HG03139 (cell line): ENCODE measurements at regions not wholly inside any gene's neighbourhood (a gene's known extent, or its start where the extent isn't known, plus 50 kb on each side); places are given as distances from the start of the nearest gene placed in this dataset.

Experiments used
- ATAC-seq: cut with Tn5 transposase; IDR thresholded peaks from one replicate; pipeline ENCODE4 v1.9.1; 2021; ENCODE audit not compliant: unreplicated experiment

GRCh38 chr2:128447538-128447995 is 128.9 kb upstream of the HS6ST1 start:
- ATAC-seq, result no peak

GRCh38 chr2:128448331-128449225 is 129.9 kb upstream of the HS6ST1 start:
- ATAC-seq, result no peak

DNA sequence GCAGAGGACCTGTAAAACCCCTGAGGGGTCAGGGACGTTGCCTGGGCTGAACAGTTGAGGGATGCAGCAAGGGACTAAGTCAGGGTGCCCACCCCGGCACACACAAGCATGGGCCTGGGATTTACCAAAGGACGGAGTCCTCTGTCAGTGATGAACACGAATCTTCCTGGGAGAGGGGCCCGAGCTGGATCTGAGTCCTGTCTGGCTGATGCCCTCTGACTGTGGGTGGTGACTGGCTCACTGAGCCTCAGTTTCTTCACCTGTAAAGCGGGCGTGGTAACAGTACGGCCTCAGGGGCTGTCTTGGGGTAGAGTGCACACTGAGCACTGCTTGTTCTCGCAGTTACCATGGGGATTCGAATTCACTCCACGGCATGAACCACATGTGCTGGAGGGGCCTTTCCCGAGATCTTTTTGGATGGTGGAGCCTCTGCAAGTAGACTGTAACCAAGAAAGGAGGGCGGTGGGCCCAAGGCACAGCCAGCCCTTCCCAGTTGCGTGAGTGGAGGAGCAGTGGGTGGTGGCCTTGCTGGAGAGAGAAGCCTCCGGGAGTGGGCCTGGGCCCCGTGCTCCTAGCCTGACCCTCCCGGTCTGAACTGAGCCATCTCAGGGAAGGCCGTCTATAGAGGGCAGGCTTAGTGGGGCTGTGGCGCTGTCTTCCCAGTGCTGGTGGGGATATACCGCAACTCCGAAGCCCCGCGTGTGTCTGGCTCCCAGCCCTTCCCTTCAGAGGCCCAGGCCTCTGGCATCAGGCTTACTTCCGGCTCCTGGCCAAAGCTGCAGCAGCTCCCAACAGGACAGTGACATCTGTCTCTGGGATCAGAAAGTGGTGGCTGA is 130.8 kb upstream of the HS6ST1 start:
- ATAC-seq, result no peak

DNA sequence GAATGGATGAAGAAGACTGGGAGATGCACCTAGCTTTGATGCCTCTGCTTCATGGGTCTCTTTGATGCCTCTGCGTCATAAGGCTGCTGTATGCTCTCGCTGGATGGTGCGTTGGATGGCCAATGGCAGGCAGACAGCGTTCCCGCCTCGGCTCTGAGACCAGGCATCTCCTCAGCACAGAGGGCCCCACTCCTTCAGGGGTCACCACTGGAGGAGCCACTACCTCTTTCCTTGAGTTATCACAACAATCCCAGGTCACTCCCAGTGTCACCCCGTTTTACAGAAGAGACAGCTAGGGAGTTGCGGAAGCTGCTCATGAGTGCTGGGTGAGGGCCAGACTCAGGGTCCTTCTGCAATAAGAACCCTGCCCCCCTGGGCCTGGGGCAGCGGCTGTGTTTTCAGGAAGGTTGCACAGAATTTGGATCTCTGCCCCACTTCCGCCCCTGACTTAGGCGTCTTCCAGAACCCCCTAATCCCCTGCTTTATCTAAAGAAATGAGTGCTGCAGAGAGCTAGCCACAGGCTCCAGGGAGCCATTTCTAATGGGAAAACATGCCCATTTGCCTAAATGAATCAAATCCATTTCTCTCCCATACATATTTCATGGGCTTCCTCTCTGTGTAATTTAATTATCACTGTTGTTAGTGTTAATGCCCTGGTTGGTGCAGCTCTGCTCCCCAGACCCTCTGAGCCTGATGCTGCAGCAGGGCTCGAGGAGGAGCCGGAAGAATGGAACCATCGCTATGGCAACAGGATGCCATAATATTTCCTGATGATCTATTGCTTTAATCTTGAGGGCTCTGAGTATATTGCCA is 131.8 kb upstream of the HS6ST1 start:
- no peak for ATAC-seq

GRCh38 chr2:128451084-128452023 is 132.7 kb upstream of the HS6ST1 start:
- ATAC-seq, result no peak

DNA sequence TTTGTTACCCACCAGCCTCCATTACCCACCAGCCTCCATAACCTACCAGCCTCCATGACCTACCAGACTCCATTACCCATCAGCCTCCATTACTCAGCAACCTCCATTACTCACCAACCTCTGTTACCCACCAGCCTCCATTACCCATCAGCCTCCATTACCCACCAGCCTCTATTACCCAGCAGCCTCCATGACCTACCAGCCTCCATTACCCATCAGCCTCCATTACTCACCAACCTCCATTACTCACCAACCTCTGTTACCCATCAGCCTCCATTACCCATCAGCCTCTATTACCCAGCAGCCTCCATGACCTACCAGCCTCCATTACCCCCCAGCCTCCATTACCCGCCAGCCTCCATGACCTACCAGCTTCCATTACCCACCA is 133.3 kb upstream of the HS6ST1 start:
- ATAC-seq, result no peak

DNA sequence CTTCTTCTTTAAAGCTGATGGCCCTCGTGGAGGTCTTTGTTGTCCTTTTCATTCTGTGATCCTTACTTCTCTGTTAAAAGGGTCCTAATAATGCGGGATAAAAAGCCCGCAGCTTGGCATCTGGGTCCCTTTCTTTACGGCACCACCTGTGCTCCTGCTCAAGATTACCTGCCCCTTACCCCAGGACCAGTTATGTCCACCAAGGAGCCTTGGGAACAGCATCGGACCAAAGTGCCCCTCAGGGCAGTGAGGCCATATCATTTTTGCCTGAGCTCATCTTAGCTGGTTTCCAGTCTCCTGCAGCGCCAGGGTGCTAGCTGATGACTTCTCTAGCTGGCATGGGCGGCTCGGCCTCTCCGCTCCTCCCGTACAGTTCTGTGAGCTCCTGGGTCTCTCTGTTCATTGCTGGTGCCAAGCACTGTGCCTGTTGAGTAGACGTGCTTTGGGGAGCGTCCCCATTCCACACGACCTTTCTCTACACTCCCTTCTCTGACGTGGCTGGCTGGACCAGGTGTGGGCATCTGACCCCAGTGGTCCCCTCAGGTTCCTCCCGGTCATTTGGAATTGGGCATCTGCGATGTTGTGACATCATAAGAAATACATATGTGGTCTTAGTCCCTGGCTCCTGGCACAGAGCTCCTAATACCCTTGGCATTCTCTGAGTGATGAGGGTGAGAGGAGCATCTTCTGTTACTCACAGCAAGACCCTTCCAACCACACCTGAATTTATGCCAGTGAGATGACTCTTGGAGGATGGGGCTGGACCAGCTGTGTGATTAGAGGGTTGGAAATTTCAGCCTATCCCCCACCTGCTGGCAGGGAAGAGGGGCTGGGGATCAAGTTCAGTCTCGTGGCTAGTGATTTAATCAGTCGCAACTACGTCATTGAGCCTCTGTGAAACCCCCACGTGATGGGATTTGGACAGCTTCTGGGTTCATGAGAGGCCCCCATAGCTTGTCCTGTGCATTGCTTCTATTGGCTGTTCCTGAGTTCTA is 134.2 kb upstream of the HS6ST1 start:
- no peak for ATAC-seq

- no peak for ATAC-seq
Observed at GRCh38 chr2:128454980-128455720, 136.5 kb upstream of the HS6ST1 start.

GRCh38 chr2:128455721-128456050 is 137.0 kb upstream of the HS6ST1 start:
- ATAC-seq, result no peak

GRCh38 chr2:128456281-128456680 is 137.6 kb upstream of the HS6ST1 start:
- ATAC-seq, result no peak

DNA sequence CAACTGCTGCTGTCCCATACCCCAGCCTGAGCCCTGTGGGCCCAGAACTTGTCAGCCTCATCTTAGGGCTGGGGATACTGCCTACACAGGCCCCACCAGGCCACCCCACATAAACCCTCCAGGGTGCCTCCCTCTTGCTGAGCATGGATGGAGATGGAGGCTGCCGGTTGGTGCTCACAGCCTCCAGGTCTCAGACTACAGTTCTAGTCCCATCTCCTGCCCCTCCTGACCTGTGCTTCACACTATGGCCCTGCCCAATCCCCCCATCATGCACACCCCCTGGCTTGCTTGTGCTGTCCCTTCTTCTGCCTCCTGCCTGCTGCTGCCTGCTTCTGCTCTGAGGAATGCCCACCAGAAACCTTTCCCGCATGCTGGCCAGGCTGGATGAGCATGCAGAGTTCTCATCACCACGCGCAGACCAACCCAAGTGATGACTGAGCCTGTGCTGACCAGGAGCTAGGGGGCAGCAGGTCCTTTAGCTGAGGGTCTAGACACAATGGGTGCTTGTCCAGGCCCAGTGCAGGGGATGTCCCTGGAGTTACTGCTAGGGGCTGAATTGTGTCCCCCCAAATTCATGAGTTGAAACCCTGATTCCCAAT is 138.4 kb upstream of the HS6ST1 start:
- ATAC-seq, result no peak

DNA sequence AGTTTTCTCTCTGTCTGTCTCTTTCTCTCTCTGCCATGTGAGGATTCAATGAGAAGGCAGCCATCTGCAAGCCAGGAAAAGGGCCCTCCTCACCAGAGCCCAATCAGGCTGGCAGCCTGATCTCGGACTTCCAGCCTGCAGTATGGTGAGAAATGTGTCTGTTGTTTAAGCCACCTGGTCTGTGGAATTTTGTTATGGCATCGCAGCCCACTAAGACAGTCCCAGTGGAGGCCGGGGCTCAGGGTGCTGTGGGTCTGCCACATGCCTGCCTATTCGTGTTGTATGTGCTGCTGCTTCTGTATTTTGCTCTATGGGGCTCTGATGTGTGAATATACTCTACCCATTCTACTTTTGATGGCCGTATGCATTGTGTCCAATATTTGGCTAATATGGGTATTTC is 139.0 kb upstream of the HS6ST1 start:
- ATAC-seq, result no peak

GRCh38 chr2:128458505-128458904 is 139.8 kb upstream of the HS6ST1 start:
- ATAC-seq, result no peak

DNA sequence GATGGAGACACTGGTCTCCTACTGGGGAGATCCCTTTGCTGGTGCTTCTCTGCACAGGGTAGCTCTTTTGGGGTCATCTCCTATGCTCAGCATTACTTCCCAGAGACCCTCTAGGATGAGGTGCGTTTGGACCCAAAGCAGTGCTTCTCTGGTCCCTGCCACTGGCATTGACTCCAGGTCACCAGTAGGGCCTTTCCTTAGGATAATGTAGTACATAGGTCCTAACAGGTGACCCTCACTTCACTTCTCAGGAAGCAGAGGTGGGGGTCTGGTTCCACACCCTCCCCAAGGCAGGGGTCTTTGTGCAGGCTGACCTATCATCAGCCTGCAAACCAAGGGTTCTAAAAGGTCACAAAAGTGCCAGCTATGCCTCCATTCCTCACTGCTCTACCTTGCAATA is 145.8 kb upstream of the HS6ST1 start:
- no peak for ATAC-seq

- no peak for ATAC-seq
Observed at GRCh38 chr2:128465246-128466170, 146.8 kb upstream of the HS6ST1 start.

GRCh38 chr2:128466376-128466775 is 147.7 kb upstream of the HS6ST1 start:
- no peak for ATAC-seq

- ATAC-seq, result no peak
Observed at GRCh38 chr2:128466776-128467175, 148.1 kb upstream of the HS6ST1 start.
